ENCODE measurements at regions not wholly inside any gene's neighbourhood (a gene's known extent, or its start where the extent isn't known, plus 50 kb on each side); places are given as distances from the start of the nearest gene placed in this dataset.

DNA sequence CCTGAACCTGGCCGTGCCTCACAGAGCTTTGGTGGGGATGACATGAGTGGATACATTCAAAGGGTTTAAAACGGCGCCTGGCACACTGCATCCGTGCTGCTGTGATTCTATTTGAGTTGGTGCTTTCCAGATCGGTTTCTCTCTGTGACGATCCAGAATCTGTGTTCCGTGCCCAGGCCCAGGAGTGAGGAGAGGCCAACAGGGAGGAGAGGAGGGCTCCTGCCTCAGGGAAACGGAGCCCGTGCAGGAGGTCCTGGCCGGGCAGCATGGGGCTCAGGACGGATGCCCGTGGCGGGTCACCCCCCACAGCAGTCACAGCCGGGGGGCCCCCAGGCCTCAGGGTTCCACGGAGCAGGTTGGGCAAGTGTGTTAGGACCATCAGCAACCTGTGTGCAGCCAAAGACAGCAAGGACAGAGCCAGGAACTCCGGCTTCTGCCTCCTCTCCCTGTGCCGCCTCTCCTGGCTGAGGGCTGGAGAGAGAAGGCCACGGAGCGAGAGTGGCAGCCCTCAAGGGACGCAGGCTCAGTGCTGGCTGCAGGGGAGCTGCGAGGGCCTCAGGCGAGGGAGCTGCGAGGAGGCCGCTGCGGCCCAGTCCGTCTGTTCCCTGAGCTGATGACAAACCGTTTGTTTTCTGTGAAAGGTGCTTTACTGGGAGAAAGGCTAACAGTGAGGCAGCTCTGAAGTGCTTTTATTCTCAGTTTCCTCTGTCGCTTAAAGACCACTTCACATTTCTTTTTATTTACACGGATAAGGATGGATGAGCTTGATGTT is 99.3 kb downstream of the METRNL start:
- no peak for DNase-seq (ENCODE audit: low read depth)

GRCh38 chr17:83179374-83179773 is 100.0 kb downstream of the METRNL start:
- DNase-seq (ENCODE audit: low read depth), result no peak

GRCh38 chr17:83179811-83180210 is 100.4 kb downstream of the METRNL start:
- no peak for DNase-seq (ENCODE audit: low read depth)

DNA sequence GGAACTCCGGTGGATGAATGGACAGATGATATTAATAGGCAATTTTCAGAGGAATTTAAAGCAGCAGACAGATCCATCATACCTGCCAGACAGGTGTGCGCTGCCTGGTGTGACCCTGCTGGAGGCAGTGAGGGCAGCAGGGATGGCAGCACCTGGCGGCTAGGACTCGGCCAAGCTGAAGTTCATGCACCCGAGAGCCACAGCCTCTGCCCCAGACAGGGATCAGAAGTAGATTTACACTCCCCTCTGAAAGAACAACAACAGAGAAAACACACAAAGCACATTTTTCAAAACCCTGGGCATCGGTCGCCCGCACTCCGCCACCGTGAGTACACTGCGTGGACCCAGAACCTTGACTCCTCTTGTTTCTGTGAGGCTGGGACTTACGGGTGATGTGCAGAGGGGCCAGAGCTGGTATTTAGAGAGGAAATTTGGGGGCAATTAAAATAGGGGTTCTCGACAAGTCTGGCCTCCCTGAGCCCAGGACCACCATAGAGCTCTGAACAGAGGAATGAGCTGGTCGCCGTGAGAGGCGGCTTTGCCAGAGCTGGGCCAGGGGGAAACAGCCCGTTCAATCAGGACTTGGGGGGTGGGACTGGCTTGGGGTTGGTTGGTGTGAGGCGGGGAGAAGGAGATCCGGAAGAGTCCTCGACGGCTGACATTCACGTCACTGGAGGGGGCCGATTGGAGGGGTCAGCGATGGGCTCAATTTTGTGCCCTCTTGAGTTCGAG is 101.0 kb downstream of the METRNL start:
- DNase-seq (ENCODE audit: low read depth), result no peak

- DNase-seq (ENCODE audit: low read depth), result no peak
Measured at GRCh38 chr17:83180996-83181481, 101.6 kb downstream of the METRNL start.

DNA sequence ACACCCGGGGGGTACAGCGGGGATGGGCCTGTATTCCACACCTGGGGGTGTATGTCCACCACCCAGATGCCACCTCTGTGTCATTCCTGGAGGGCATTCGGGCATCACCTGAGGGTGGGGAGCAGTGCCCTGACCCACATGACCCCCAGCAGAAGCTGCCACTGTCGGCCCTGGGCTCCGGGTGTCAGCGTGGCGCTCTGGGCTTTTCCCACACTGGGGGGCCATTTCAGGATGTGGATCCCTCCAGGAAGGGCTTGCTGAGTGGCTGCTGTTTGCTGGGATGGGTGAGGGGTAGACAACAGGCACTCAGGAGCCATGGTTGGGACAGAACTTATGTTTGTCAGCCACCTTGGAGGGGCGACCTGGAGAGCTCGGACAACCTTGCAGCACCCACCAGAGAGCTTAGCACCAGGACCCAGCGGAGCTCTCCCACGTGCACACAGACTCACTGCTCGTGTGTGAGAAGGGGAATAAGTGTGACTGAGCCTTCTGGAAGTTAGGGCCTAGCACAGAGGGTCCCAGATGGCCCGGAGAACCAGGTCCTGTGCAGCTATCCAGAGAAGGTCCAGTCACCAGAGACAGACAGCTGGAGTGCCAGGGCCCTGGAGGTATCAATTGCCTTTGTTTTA is 102.7 kb downstream of the METRNL start:
- no peak for DNase-seq (ENCODE audit: low read depth)

DNA sequence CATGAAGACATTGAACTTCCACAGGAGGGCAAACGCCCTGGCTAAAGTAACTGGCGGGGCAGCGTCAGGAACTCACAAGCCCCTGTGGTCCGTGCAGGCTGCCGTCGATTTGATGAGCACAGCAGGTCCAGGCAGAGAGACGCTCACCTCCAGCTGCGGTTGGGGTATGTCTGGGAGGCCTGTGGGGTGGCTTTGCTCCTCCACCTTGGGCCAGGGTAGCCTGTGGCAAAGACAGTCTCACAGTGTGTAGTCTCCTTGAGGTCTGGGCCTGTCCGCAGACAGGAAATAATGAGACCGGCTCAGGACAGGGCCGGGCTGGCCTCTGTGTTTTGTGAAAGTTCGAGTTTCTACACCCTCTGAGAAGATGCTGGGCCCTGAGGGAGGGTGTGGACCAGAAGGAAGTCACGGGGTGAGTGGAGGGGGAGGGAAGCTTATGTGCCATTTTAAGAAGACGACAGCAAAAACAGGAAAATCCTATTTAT is 103.3 kb downstream of the METRNL start:
- no peak for DNase-seq (ENCODE audit: low read depth)

DNA sequence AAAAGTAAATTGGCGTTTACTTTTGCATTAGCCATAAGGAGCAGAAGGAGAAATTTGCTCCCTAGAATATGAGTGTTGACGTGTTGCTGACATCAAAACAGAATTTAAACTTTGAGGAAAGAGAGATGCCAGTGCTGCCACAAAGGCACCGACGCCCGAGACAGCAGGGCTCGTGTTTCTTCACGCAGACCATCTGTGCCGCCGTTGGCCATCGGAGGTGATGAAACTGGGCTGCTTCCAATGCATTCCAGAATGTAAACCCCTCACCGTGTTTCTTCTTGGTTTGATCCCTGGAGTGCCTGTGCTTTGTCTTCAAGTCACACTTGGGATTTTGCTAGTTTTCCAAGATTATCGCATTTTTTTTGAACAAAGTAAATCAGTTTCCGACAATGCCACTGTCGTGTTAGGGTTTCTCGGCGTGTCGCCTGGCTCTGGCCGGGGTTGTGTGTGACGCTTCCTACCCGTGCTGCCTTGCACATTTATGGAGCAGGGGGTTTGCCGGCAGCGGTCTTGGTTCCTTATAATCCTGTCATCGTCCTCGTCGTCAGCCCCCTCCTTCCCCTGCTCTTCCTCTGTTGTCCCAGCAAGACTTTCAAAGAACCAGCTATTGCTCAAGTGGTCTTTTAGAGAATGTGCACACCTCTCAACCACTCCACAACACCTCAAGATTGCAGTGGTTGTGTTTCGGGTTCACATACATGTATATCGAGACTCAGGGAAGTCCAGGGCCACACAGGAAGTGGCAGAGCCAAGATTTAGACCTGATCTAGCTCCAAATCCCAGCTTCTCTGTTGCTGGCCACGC is 103.9 kb downstream of the METRNL start:
- no peak for DNase-seq (ENCODE audit: low read depth)

DNA sequence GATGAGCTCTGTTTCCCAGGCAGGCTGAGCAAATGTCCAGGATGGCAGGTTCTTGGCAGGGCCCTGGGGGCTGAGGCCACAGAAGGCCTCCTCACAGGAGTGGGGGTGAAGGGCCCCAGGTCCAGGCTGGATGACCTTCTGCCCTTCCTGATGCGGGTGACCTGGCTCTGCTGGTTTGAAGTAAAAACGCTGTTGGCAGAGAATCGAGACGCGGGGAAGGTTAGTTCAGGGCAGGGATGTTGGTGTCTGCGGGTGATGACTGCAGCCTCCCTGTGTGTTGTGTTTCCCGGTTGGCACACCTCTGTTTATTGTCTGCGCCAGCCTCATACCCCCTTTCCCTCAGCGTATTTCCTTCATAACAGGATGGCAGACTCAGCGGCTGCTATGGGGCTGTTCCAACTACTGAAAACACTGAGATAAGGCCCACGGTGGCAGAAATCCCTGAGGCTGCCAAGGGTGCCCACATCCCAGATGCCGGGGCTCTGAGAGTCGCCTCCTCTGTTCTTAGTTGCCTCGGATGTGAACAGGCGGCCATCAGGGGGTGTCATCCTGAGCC is 104.6 kb downstream of the METRNL start:
- DNase-seq (ENCODE audit: low read depth), result no peak

DNA sequence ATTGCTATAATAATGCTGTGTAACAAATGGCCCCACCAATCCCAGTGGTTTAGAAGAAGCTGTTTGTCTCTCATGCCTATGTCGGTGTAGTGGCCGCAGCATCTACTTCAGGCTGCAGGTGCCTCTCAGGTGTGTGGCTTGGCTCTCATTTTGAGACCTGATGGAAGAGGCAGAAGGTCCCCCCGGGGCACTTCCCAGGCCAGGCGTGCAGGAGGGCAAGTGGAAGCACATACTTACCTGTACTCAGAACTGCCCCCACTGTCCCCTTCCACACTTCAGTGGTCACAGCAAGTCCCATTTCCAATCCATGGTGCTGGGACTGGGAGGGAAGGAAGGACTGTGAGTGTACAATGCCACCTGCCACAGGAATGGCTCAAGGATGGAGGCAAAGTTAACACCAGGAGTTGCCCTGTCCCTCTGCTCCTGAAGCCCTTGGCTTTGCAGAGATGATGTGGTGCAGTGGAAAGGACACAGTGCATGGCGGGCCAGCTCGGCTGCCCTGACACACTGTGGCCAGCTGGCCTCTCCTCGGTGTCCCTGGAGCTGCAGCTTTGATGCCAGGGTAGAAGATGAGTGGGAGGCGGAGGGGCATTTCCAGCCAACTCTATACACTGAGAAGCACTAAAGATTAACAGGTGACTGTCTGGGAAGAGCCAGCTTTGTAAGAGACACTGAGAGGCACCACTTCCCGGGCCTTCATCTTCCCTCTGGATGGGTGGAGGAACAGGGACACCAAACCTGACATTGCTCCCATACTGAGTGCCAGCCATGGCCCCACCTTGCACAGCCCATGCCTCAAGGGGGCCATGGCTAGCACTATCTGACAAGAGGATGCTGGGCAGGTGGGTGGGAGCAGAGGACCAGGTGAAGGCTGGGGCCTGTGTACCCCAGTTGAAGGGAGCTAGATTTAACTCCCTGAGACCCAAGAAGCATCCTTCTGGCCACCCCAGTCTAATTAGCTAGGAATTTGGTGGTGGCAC is 105.9 kb downstream of the METRNL start:
- no peak for DNase-seq (ENCODE audit: low read depth)

- no peak for DNase-seq (ENCODE audit: low read depth)
Measured at GRCh38 chr17:83186226-83186625, 106.8 kb downstream of the METRNL start.

GRCh38 chr17:83186751-83187421 is 107.5 kb downstream of the METRNL start:
- DNase-seq (ENCODE audit: low read depth), result no peak

GRCh38 chr17:83187782-83188311 is 108.4 kb downstream of the METRNL start:
- DNase-seq (ENCODE audit: low read depth), result no peak

DNA sequence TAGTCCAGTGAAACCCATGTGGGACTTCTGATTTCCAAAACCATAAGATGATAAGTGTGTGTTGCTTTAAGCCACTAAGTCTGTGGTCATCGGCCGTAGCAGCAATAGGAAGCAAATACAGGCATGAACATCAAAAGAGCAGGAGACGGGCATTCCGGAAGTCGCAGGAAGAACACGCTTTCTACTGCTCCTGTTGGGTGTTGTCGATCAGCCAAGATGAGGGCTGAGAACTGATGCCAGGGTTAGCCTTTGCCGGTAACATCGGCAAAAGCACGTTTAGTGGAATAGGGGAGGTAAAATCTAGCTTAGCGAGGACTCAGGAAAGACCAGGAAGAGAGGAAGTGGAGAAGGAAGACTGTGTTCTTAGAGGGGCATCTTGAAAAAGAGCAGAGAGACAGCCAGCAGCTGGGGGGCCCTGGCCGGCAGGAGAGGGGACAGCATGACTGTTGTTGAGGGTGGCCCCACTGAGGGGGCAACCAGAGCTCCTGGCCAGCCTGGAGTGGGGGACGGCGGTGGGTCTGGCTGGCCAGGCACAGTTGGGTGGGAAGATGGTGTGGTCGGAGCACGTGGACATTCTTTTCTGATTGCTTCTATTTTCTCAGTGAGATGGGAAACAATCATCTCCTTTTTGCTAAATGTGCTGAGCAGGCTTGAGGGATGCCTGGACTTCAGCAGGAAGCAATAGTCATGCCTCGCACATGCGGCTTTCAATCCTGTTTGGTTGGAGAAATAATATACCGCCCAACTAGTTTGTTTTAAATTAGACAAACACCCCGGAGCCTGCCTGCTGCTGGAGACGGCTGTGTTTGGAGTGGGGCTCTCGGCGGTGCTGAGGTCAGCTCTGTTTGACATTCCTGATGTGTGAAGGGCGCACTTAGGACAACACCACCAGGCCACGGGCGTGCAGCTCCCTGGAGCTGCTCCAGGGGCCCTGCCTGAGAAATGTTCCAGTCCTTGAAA is 109.9 kb downstream of the METRNL start:
- DNase-seq (ENCODE audit: low read depth), result no peak

GRCh38 chr17:83190004-83190385 is 110.6 kb downstream of the METRNL start:
- DNase-seq (ENCODE audit: low read depth), result no peak

DNA sequence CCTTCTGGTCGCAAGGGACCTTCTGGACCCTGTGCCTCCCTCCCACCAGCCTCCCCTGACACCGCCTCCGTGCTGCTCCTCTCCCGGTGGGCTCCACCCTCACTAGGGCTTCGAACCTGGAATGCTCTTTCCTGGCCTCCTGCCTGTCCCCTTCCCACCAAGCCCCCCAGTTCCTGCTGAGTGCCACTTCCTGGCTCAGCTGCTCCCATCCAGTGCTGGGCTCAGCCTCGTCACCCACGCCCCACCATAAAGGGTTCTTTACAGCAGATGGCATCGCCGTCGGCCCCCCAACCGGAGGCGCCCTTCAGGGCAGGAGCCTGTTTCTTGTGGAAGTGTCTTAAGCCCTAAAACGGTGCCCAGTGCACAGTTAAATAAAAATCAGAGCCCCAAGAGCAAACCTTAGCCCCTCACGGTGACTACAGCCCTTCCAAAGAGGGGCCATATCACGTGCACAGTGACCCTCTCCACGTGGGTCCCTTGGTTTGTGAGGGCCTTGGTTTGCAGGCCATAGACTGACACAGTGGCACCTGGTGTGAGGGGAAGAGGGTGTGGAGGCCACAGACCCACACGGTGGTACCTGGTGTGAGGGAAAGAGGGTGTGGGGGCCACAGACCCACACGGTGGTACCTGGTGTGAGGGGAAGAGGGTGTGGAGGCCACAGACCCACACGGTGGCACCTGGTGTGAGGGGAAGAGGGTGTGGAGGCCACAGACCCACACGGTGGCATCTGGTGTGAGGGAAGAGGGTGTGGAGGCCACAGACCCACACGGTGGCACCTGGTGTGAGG is 111.4 kb downstream of the METRNL start:
- DNase-seq (ENCODE audit: low read depth), result no peak

- DNase-seq (ENCODE audit: low read depth), result no peak
Measured at GRCh38 chr17:83191388-83192160, 112.2 kb downstream of the METRNL start.

Data from stimulated activated CD4-positive, alpha-beta T cell treated with anti-CD3 and anti-CD28 coated beads, Interleukin-2, amount 100 ng/mL, for 4 hours (primary cell).